Ectodermal cell (in vitro differentiated cells): ENCODE measurements at regions not wholly inside any gene's neighbourhood (a gene's known extent, or its start where the extent isn't known, plus 50 kb on each side); places are given as distances from the start of the nearest gene placed in this dataset.
"Not testable (repeated sequence)": the region's sequence is repeated elsewhere in the genome, so short reads cannot be mapped to it uniquely, and the experiment has no call there.

Experiments used
- H3K27ac ChIP-seq: 2 replicates; pipeline ENCODE4 v1.7.0; 2013; ENCODE audit warnings: mild to moderate bottlenecking, low read depth, low read length; ENCODE audit not compliant: insufficient read depth, poor library complexity, severe bottlenecking
- H3K27me3 ChIP-seq: 2 replicates; pipeline ENCODE4 v1.7.0; 2013; ENCODE audit warnings: mild to moderate bottlenecking, low read length; ENCODE audit not compliant: insufficient read depth, control insufficient read depth, poor library complexity, severe bottlenecking
- H3K36me3 ChIP-seq: one replicate; pipeline ENCODE4 v1.7.0; 2013; ENCODE audit warnings: low read length; ENCODE audit not compliant: control insufficient read depth, insufficient read depth
- H3K4me1 ChIP-seq: one replicate; pipeline ENCODE4 v1.7.0; 2013; ENCODE audit warnings: low read length; ENCODE audit not compliant: control insufficient read depth, insufficient read depth
- H3K4me3 ChIP-seq: 2 replicates; pipeline ENCODE4 v1.7.0; 2013; ENCODE audit warnings: low read depth, low read length, control low read depth; ENCODE audit not compliant: insufficient read depth
- H3K9me3 ChIP-seq: 2 replicates; pipeline ENCODE4 v1.7.0; 2013; ENCODE audit warnings: mild to moderate bottlenecking, low read length, moderate library complexity; ENCODE audit not compliant: control insufficient read depth
- WGBS, 2 experiments: methylation state at CpG; one replicate each; pipeline ENCODE4 v1.1.7; 2013; ENCODE audit warnings: missing lambda C conversion rate in 2 of 2; 5-methylcytosine and 5-hydroxymethylcytosine counted together

GRCh38 chr7:69204943-69205342 lies 393.3 kb upstream of the AUTS2 start:
- WGBS, 2 experiments = 89 to 100% methylated on average over 1 to 3 of the region's 3 CpGs
- no peak overlapping the region for H3K4me3 ChIP-seq
- no peaks in the 10 kb centered on the region for H3K9me3 ChIP-seq
- H3K27ac ChIP-seq = no peak overlapping the region
- no peaks in the 10 kb centered on the region for H3K4me1 ChIP-seq
- no peaks in the 10 kb centered on the region for H3K36me3 ChIP-seq
- H3K27me3 ChIP-seq = no peaks in the 10 kb centered on the region

GRCh38 chr7:69205581-69205980 lies 392.7 kb upstream of the AUTS2 start:
- no peaks in the 10 kb centered on the region for H3K36me3 ChIP-seq
- no peaks in the 10 kb centered on the region for H3K27me3 ChIP-seq
- H3K9me3 ChIP-seq = no peaks in the 10 kb centered on the region

DNA sequence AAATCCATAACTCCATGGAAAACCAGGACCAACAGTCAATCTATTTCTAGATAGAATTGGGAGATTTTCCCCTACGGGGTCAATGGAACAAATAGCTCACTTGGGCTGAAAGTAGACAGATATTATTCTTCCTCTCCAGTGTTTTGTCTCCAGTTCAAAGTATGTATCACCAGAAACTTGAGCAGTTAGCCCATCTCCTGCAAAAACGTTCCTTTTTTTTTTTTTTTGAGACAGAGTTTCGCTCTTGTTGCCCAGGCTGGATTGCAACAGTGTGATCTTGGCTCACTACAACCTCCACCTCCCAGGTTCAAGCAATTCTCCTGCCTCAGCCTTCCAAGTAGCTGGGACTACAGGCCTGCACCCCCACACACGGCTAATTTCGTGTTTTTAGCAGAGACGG lies 390.0 kb upstream of the AUTS2 start:
- Histone ChIP-seq H3K27ac (no peak overlapping the region), H3K36me3 (no peaks in the 10 kb centered on the region), H3K9me3 (no peaks in the 10 kb centered on the region), H3K4me1 (no peaks in the 10 kb centered on the region), H3K27me3 (no peaks in the 10 kb centered on the region), H3K4me3 (no peak overlapping the region)
- whole genome bisulfite sequencing, 2 experiments = 88 to 93% methylated on average over 6 of the region's 6 CpGs

More at GRCh38 chr7:69205581-69205980, 392.7 kb upstream of the AUTS2 start:
- H3K27ac ChIP-seq = no peak overlapping the region
- H3K4me1 ChIP-seq = no peaks in the 10 kb centered on the region
- H3K4me3 ChIP-seq = no peak overlapping the region

GRCh38 chr7:69208848-69209247 lies 389.4 kb upstream of the AUTS2 start:
- Histone ChIP-seq H3K4me1 (no peaks in the 10 kb centered on the region), H3K27me3 (no peaks in the 10 kb centered on the region), H3K27ac (no peak overlapping the region), H3K4me3 (no peak overlapping the region), H3K36me3 (no peaks in the 10 kb centered on the region), H3K9me3 (no peaks in the 10 kb centered on the region)
- 94 to 99% methylated on average over 6 of the region's 6 CpGs for WGBS, 2 experiments

DNA sequence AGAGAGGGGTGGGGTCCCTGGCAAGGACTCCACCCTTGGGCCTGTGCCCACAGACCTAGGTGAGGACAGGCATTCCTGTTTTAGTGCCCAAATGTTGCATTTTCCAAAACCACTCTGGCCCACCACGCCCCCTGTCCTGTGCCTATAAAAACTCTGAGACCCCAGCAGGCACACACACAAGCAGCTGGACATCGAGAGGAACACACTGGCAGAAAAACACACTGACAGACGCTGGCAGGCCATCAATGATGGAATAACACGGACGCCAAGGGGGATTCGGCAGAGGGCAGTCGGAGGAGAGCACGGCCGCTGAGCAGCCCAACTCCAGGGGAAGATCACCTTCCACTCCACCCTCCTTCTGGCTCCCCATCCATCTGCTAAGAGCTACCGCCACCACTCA lies 386.9 kb upstream of the AUTS2 start:
- H3K36me3 ChIP-seq = no peaks in the 10 kb centered on the region
- H3K4me3 ChIP-seq = no peak overlapping the region
- no peaks in the 10 kb centered on the region for H3K27me3 ChIP-seq
- no peaks in the 10 kb centered on the region for H3K9me3 ChIP-seq
- WGBS, 2 experiments = 80 to 82% methylated on average over 10 of the region's 10 CpGs
- no peaks in the 10 kb centered on the region for H3K4me1 ChIP-seq
- no peak overlapping the region for H3K27ac ChIP-seq

DNA sequence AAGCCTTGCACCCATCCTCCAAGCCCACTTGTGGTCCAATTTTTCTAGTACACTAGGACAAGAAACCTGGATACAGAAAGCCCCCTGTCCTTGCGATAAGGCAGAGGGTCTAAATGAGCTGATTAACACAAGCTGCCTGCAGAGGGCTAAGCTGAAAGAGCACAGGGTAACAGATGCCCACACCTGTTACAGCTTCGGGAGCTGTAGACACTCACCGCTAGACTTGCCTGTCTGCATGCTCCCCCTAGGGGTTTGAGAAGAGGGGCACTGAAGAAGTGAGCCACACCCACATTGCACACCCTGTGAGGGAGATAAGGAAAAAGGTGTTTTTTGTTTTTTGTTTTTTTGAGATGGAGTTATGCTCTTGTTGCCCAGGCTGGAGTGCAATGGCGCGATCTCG lies 386.5 kb upstream of the AUTS2 start:
- Histone ChIP-seq H3K4me3 (no peak overlapping the region), H3K4me1 (no peaks in the 10 kb centered on the region), H3K9me3 (no peaks in the 10 kb centered on the region), H3K27me3 (no peaks in the 10 kb centered on the region), H3K36me3 (no peaks in the 10 kb centered on the region), H3K27ac (no peak overlapping the region)
- WGBS, 2 experiments = 64 to 65% methylated on average over 6 of the region's 6 CpGs

GRCh38 chr7:69213878-69214277 lies 384.4 kb upstream of the AUTS2 start:
- Histone ChIP-seq H3K36me3 (no peaks in the 10 kb centered on the region), H3K9me3 (no peaks in the 10 kb centered on the region), H3K4me1 (no peaks in the 10 kb centered on the region), H3K27ac (no peak overlapping the region), H3K4me3 (no peak overlapping the region), H3K27me3 (peaks cover 3% of the 10 kb centered on the region)
- 84 to 90% methylated on average over 5 to 8 of the region's 8 CpGs for WGBS, 2 experiments

GRCh38 chr7:69215516-69215915 lies 382.8 kb upstream of the AUTS2 start:
- WGBS, 2 experiments = 90 to 93% methylated on average over 10 of the region's 10 CpGs
- H3K9me3 ChIP-seq, H3K36me3 ChIP-seq, H3K4me3 ChIP-seq, H3K27ac ChIP-seq, H3K4me1 ChIP-seq, H3K27me3 ChIP-seq: not testable (repeated sequence)

- H3K27me3 ChIP-seq = peaks cover 11% of the 10 kb centered on the region
- no peaks in the 10 kb centered on the region for H3K4me1 ChIP-seq
- WGBS, 2 experiments = 92% methylated on average over 18 of the region's 18 CpGs
- no peaks in the 10 kb centered on the region for H3K9me3 ChIP-seq
- H3K4me3 ChIP-seq = no peak overlapping the region
- no peaks in the 10 kb centered on the region for H3K36me3 ChIP-seq
- H3K27ac ChIP-seq = no peak overlapping the region
These were observed 380.5 kb upstream of the AUTS2 start for GRCh38 chr7:69217516-69218350.

DNA sequence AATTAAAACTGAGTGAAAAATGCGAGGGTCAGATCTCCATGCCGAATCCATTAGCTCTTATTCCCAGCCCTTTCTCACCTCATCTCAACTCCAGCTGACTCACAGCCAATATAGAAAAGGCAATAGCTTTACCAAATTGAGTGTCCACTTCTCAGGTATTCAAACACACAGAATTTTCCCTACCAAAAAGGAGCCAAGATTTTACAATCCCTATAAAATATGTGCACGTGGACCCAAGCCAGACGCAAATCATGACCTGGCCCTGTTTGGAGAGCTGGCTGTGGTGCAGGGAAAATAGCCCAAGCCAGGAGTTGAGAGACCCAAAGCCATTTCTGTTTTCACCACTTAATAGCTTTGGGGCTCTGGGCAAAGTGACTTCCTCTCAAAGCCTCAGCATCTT lies 379.7 kb upstream of the AUTS2 start:
- Histone ChIP-seq H3K4me3 (no peak overlapping the region), H3K27me3 (peaks cover 11% of the 10 kb centered on the region), H3K9me3 (no peaks in the 10 kb centered on the region), H3K4me1 (no peaks in the 10 kb centered on the region), H3K27ac (no peak overlapping the region), H3K36me3 (no peaks in the 10 kb centered on the region)
- 90 to 94% methylated on average over 4 of the region's 4 CpGs for WGBS, 2 experiments
